Endodermal cell (in vitro differentiated cells): ENCODE measurements at regions not wholly inside any gene's neighbourhood (a gene's known extent, or its start where the extent isn't known, plus 50 kb on each side); places are given as distances from the start of the nearest gene placed in this dataset.

Experiments
- DNase-seq: peaks from one replicate; pipeline ENCODE4 v3.0.0-alpha.2; 2017
- H3K27ac ChIP-seq: 2 replicates; pipeline ENCODE4 v1.5.1; 2013; ENCODE audit warnings: mild to moderate bottlenecking, low read depth, low read length, moderate library complexity
- H3K27me3 ChIP-seq: 2 replicates; pipeline ENCODE4 v1.6.1; 2013; ENCODE audit warnings: mild to moderate bottlenecking, low read length, moderate library complexity; ENCODE audit not compliant: insufficient read depth, control insufficient read depth, poor library complexity, severe bottlenecking
- H3K36me3 ChIP-seq: 2 replicates; pipeline ENCODE4 v1.7.0; 2013; ENCODE audit warnings: mild to moderate bottlenecking, low read length, moderate library complexity; ENCODE audit not compliant: control insufficient read depth, insufficient read depth
- H3K4me1 ChIP-seq: one replicate; pipeline ENCODE4 v1.7.0; 2013; ENCODE audit warnings: low read length; ENCODE audit not compliant: control insufficient read depth, insufficient read depth
- H3K4me3 ChIP-seq: 2 replicates; pipeline ENCODE4 v1.5.1; 2013; ENCODE audit warnings: mild to moderate bottlenecking, low read length, moderate library complexity
- H3K9ac ChIP-seq: 2 replicates; pipeline ENCODE4 v1.6.1; 2013; ENCODE audit warnings: mild to moderate bottlenecking, low read length, moderate library complexity; ENCODE audit not compliant: poor library complexity, severe bottlenecking; ENCODE audit errors: extremely low read depth
- H3K9me3 ChIP-seq: 2 replicates; pipeline ENCODE4 v1.6.1; 2013; ENCODE audit warnings: mild to moderate bottlenecking, low read length, moderate library complexity; ENCODE audit not compliant: control insufficient read depth
- H3K27ac Mint-ChIP-seq: 2 replicates; pipeline ENCODE4 v1.8.0; 2020; ENCODE audit warnings: mixed read lengths
- H3K27me3 Mint-ChIP-seq: 2 replicates; pipeline ENCODE4 v1.8.0; 2021; ENCODE audit warnings: mild to moderate bottlenecking, mixed read lengths; ENCODE audit not compliant: insufficient read depth
- H3K36me3 Mint-ChIP-seq: 2 replicates; pipeline ENCODE4 v1.8.0; 2020; ENCODE audit warnings: low read depth, mixed read lengths
- H3K4me1 Mint-ChIP-seq: 2 replicates; pipeline ENCODE4 v1.8.0; 2020; ENCODE audit warnings: mixed read lengths
- H3K4me3 Mint-ChIP-seq: 2 replicates; pipeline ENCODE4 v1.8.0; 2020; ENCODE audit warnings: mild to moderate bottlenecking, moderate library complexity, mixed read lengths
- H3K9me3 Mint-ChIP-seq: 2 replicates; pipeline ENCODE4 v1.8.0; 2020; ENCODE audit warnings: mild to moderate bottlenecking, mixed read lengths
- CTCF ChIP-seq: fragments of 200-600 bp; sonication (generic); conservative IDR thresholded peaks from 2 replicates; pipeline ENCODE4 v1.5.0; 2021; ENCODE audit warnings: antibody characterized with exemption, mild to moderate bottlenecking
- WGBS, 2 experiments: methylation state at CpG; one replicate each; pipeline versions ENCODE4 v1.1.5 to v1.1.7; 2013; ENCODE audit warnings: missing lambda C conversion rate in 2 of 2, mixed read lengths in 1 of 2; ENCODE audit not compliant: insufficient coverage in 1 of 2, insufficient read length in 1 of 2; 5-methylcytosine and 5-hydroxymethylcytosine counted together

GRCh38 chr13:34037636-34038540 is 219.9 kb downstream of the RFC3 start:
- 92 to 93% methylated on average over 4 to 7 of the region's 7 CpGs for WGBS, 2 experiments
- Histone ChIP-seq H3K27ac (no peak overlapping the region), H3K36me3 (no peaks in the 10 kb centered on the region), H3K9me3 (no peaks in the 10 kb centered on the region), H3K27me3 (no peaks in the 10 kb centered on the region), H3K4me1 (no peaks in the 10 kb centered on the region), H3K4me3 (no peak overlapping the region), H3K9ac (no peak overlapping the region)
- Mint-ChIP-seq H3K4me3 (no peak overlapping the region), H3K27ac (no peak overlapping the region), H3K9me3 (no peaks in the 10 kb centered on the region), H3K36me3 (no peaks in the 10 kb centered on the region), H3K4me1 (no peaks in the 10 kb centered on the region), H3K27me3 (no peaks in the 10 kb centered on the region)
- peak; percentile 51 for DNase-seq
- no peak for TF ChIP-seq CTCF

- no peak overlapping the region for H3K9ac ChIP-seq
Measured at GRCh38 chr13:34038541-34039068, 220.7 kb downstream of the RFC3 start.

GRCh38 chr13:34039678-34040077 is 221.7 kb downstream of the RFC3 start:
- H3K4me1 ChIP-seq: no peaks in the 10 kb centered on the region
- H3K27ac Mint-ChIP-seq: peak overlapping the region; percentile 1
- no peak overlapping the region for H3K4me3 ChIP-seq
- no peaks in the 10 kb centered on the region for H3K9me3 Mint-ChIP-seq
- no peak overlapping the region for H3K9ac ChIP-seq
- H3K4me3 Mint-ChIP-seq: no peak overlapping the region
- H3K36me3 ChIP-seq: no peaks in the 10 kb centered on the region
- H3K4me1 Mint-ChIP-seq: no peaks in the 10 kb centered on the region
- H3K27ac ChIP-seq: no peak overlapping the region
- no peaks in the 10 kb centered on the region for H3K9me3 ChIP-seq
- no peaks in the 10 kb centered on the region for H3K36me3 Mint-ChIP-seq
- H3K27me3 Mint-ChIP-seq: no peaks in the 10 kb centered on the region
- no peaks in the 10 kb centered on the region for H3K27me3 ChIP-seq
- no peak for DNase-seq
- no peak for TF ChIP-seq CTCF
- WGBS, 2 experiments: 95% methylated on average over 1 of the region's 1 CpG; no CpG with 5 or more reads in 1 of the 2 experiments

More at GRCh38 chr13:34038541-34039068, 220.7 kb downstream of the RFC3 start:
- Histone ChIP-seq H3K27me3 (no peaks in the 10 kb centered on the region), H3K27ac (no peak overlapping the region), H3K4me1 (no peaks in the 10 kb centered on the region), H3K9me3 (no peaks in the 10 kb centered on the region), H3K36me3 (no peaks in the 10 kb centered on the region), H3K4me3 (no peak overlapping the region)
- Mint-ChIP-seq H3K4me3 (no peak overlapping the region), H3K4me1 (no peaks in the 10 kb centered on the region), H3K27ac (no peak overlapping the region), H3K9me3 (no peaks in the 10 kb centered on the region), H3K27me3 (no peaks in the 10 kb centered on the region), H3K36me3 (no peaks in the 10 kb centered on the region)
- no peak for DNase-seq
- WGBS, 2 experiments: 73 to 83% methylated on average over 3 to 5 of the region's 5 CpGs
- no peak for TF ChIP-seq CTCF
